NAMALWA (cell line): ENCODE measurements at regions not wholly inside any gene's neighbourhood (a gene's known extent, or its start where the extent isn't known, plus 50 kb on each side); places are given as distances from the start of the nearest gene placed in this dataset.
"Not testable (repeated sequence)": the region's sequence is repeated elsewhere in the genome, so short reads cannot be mapped to it uniquely, and the experiment has no call there.

ENCODE experiments used
- DNase-seq: peaks from one replicate; pipeline ENCODE4 v3.0.0-alpha.2; 2015; ENCODE audit warnings: low spot score

- DNase-seq: not testable (repeated sequence)
Observed at GRCh38 chr1:2851918-2852317, 50.4 kb upstream of the TTC34 start.

DNA sequence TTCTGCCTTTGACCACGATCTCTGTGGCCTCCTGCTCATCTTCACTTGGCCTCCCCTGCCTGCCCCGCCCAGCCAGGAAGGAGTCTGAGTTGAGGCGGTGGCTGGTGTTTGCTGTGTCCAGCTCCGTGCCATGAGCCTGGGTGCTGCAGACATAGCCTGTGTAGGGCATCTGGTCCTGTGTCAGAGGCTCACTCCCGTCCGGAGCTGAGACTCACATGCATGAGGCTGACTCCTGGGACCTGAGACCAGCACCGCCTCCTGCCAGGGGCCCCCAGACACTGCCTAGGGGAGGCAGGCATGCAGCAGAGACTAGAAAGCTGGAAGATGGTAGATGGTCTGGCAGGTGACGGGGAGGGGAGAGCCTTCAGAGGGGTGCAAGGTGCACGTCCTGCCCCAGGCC lies 52.2 kb upstream of the TTC34 start:
- no peak for DNase-seq

DNA sequence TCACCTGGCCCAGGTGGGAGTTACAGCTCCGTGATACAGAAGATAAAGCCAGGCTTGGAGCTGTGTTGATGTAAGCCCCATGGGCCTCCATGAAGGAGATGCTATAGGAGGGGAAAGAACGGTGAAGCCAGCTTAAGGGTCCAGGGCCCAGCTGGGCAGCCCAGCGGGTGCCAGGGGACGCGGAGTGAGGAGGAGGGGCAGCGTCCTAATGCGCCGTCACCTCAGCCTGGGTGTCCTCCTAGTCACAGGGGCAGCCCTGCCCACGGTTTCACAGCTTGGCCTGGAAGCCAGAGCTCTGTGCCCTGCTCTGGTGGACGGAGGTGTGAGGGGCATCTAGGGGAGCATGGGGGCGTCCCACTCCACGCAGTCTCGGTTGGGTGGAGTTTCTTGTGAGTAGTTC lies 52.7 kb upstream of the TTC34 start:
- no peak for DNase-seq

- DNase-seq: no peak
Observed at GRCh38 chr1:2854611-2855010, 53.1 kb upstream of the TTC34 start.

GRCh38 chr1:2855206-2856065 lies 53.9 kb upstream of the TTC34 start:
- DNase-seq: no peak

- no peak for DNase-seq
Observed at GRCh38 chr1:2856066-2856390, 54.5 kb upstream of the TTC34 start.

GRCh38 chr1:2856676-2857375 lies 55.3 kb upstream of the TTC34 start:
- DNase-seq: no peak

- DNase-seq: no peak
Observed at GRCh38 chr1:2857521-2857920, 56.0 kb upstream of the TTC34 start.

GRCh38 chr1:2858676-2859075 lies 57.2 kb upstream of the TTC34 start:
- DNase-seq: no peak

- no peak for DNase-seq
Observed at GRCh38 chr1:2859219-2859880, 57.9 kb upstream of the TTC34 start.

GRCh38 chr1:2859881-2860430 lies 58.5 kb upstream of the TTC34 start:
- no peak for DNase-seq

DNA sequence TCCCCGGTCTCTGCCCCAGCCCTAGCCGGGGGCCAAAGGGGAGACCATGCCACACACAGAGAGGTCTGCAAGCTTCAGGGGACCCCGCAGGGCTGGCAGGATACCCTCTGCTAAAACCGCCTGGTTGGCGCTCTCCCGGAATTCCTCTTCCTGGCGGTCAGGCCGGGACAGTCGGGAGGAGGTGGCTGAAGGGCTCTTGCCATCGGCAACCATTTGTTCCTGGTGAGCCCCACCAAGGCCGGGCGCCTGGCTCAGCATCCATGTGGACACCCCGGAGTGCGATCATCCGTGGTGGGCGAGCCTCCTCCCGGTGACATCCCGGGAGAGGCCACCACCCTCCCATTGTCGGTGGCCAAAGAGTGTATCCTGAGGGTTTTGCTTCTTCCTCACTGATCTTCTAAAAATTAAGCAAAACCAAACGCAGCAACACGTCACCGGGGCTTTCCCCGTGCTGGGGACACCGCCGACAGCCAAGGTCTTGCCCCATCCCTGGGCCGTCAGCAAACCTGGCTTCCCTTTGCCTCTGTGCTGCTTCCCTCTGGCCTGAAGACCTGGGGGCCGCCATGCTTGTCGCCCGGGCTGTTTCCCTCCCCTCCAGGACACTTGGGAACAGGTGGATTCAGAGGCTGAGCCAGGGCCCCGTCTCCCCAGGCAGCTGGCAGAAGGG lies 59.1 kb upstream of the TTC34 start:
- no peak for DNase-seq

DNA sequence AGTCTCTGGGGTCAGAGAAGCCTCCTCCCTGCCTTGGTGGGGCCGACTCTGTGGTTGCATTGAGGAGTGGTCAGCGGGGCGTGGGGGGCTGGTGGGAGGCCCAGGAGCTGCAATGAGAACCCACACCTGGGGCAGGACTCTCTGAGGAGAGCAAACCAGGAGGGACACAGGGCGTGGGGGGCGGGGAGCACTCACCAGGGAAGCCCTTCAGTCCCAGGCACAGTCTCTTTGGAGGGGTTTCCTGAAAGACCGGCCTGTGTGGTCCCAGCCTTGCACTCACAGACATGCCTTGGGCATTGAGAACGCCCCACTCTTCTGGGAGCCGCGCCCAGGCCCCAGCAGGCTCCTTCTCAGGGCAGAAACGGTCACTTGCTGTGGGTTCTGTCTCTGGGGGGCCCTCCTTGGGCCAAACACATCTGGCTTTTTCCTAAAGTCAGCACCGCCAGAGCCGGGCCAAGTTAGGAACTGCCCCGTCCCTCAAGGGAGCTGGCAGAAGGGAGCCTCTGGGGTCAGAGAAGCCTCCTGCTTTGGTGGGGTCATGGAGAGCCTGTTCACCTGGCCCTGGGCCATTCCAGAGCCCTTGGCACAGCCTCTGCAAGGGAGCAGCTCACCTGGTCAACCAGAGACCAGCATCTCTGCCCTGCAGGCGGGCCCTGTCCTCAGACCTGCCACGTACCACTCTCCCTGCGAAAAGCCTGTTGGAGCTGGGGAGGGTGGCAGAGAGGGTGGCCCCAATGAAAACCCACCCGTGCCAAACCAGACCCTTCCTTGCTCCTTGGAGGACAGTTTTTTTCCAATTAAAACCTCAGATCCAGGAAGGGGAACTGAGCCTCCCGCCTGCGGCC lies 59.9 kb upstream of the TTC34 start:
- no peak for DNase-seq

DNA sequence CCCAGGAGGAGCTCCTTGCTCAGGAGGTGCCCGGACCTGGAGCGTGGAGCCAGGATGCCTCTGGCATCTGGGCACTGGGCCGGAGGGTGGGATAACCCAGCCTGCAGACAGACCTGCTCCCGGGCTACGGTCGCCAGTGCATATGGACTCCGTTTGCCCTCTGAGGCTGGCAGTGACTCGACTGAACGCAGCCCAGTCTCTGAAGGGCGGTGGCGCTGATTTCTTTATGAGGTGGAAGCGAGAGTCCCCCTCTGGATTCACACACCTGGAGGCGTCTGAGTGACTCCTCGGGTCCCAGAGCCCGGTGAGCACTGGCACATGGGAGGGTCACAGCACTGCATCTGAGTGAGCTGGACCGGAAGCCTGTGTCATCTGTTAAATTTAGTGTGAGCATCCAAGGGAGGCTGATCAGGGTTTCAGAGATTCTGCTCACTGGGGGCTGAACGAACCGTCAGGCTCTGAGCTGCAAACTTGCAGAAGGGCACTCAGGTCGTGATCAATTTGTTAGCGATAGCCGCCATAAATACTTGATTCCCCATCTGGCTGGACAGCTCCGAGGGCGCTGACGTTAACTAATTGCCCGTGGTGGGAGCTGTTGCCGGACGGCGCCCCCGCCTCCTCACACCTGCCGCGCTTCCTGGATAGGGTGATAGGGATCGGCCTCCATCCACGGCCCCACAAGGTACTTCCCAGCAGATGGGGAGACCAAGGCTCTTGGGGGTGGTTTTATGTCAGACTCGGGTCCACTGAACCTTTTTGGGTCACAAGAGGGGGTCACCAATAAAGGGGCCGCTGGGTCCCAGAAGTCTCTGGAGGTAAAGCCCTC lies 60.7 kb upstream of the TTC34 start:
- DNase-seq: no peak

GRCh38 chr1:2862814-2863647 lies 61.5 kb upstream of the TTC34 start:
- DNase-seq: no peak

- DNase-seq: no peak
Observed at GRCh38 chr1:2863648-2863963, 62.1 kb upstream of the TTC34 start.

DNA sequence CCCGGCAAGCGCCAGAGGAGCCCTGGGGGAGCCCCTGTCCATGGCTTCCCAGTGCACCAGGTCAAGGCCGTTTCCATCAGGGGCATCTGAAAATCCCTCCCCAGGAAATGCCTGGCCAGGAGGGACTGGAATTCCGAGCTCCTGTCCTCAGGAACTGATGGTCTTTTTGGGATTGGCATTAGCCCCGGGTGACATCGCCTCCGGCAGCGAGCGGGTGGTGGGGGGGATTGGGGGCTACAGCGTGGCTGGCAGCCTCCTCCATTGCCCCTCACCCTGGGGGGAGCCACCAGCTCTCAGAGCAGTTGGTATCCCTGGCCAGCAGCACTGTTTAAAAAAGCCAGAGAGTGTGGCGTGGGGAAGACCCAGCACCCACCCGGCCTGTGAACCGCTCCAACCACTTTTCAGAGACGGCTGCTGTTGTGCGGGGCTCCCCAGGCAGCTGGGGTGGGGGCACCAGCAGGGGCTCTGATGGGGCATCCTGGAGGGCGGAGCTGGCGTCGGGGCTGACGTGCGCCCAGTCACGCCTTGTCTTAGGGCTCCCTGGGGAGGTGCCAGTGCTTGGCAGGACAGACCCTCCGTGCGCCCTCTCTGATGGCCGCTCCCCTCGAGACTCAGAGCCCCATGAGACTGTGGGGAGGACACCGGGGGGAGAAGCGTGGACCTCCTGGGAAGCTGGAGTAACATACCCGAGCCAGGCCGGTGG lies 62.9 kb upstream of the TTC34 start:
- DNase-seq: no peak

DNA sequence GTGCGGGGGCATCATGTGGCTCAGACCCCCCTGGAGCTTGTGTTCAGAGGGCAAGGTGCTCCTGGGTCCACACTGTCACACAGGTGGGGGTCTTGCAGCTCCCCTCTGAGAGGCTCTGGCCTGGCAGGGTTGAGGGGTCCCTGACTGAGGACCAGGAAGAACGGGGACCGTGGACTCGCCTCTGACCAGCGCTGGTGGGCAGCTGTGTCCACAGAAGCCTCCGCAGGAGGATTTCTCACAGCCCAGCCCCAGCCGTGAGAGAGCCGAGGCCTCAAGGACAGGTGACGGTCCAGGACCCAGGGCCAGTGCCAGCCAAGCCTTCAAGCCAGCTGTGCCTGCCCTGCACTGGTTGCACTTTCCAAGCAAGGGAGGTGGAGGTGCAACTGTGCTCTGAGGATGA lies 63.5 kb upstream of the TTC34 start:
- no peak for DNase-seq
